Lower leg skin (tissue), 3 donors: ENCODE measurements at regions not wholly inside any gene's neighbourhood (a gene's known extent, or its start where the extent isn't known, plus 50 kb on each side); places are given as distances from the start of the nearest gene placed in this dataset.

Experiments
- POLR2A ChIP-seq, 2 donors: fragments of 450-650 bp; IDR thresholded peaks; one replicate each; pipeline ENCODE4 v1.6.1; 2016 to 2017; ENCODE audit warnings: antibody characterized with exemption in 2 of 2, mild to moderate bottlenecking in 1 of 2, moderate library complexity in 1 of 2
- TF ChIP-seq, protein P1 (sequence below), 3 donors: fragments of 450-650 bp; IDR thresholded peaks; one replicate each; pipeline ENCODE4 v1.5.1; 2016; ENCODE audit warnings: antibody characterized with exemption in 3 of 3, mild to moderate bottlenecking in 3 of 3, moderate library complexity in 2 of 3

DNA sequence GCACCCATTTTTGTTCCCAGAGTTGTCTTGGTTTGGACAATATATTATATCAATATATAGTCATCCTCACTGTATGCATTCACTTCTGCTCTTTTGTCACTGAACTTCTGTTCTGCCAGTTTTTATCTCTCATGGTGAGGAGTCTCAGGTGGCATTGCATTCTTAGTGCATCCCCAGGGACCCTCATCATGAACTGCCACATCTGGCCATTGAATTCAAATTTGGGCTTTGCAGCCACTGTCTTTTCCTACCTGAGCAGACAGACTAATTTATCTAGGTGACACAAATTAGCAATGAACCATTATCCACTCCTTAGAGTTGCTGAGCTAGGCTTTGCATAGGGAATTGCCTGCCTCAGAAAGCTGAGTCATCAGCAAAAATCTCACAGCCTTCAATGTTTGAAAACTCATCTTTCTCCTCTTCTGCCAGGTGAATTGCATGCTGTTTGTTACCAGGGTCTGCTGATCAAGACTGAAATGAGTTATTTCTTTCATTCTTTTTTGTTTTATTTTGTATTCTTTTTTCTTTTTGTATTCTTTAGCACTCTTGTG lies 316.8 kb upstream of the MTPN start:
- TF ChIP-seq, protein P1, sequence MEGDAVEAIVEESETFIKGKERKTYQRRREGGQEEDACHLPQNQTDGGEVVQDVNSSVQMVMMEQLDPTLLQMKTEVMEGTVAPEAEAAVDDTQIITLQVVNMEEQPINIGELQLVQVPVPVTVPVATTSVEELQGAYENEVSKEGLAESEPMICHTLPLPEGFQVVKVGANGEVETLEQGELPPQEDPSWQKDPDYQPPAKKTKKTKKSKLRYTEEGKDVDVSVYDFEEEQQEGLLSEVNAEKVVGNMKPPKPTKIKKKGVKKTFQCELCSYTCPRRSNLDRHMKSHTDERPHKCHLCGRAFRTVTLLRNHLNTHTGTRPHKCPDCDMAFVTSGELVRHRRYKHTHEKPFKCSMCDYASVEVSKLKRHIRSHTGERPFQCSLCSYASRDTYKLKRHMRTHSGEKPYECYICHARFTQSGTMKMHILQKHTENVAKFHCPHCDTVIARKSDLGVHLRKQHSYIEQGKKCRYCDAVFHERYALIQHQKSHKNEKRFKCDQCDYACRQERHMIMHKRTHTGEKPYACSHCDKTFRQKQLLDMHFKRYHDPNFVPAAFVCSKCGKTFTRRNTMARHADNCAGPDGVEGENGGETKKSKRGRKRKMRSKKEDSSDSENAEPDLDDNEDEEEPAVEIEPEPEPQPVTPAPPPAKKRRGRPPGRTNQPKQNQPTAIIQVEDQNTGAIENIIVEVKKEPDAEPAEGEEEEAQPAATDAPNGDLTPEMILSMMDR (IDR thresholded peaks at IDR 0.05), result no peak
- no peak for TF ChIP-seq POLR2A (IDR thresholded peaks at IDR 0.05)
